ENCODE measurements at regions not wholly inside any gene's neighbourhood (a gene's known extent, or its start where the extent isn't known, plus 50 kb on each side); places are given as distances from the start of the nearest gene placed in this dataset.

- Histone ChIP-seq H3K4me1 (ENCODE audit: control insufficient read depth, insufficient read depth, low read length) (no peaks in the 10 kb centered on the region), H3K9me3 (ENCODE audit: control insufficient read depth, insufficient read depth, low read length) (no peaks in the 10 kb centered on the region), H3K9ac (ENCODE audit: low read depth, low read length) (no peak overlapping the region), H3K36me3 (ENCODE audit: control insufficient read depth, insufficient read depth, low read length) (no peaks in the 10 kb centered on the region), H3K27me3 (ENCODE audit: control insufficient read depth, insufficient read depth, low read length) (no peaks in the 10 kb centered on the region), H3K27ac (ENCODE audit: low read depth, low read length) (no peak overlapping the region), H3K4me3 (ENCODE audit: low read depth, low read length) (no peak overlapping the region)
Observed at GRCh38 chr12:87793131-87793530, 236.1 kb downstream of the C12orf50 start.

GRCh38 chr12:87784350-87784749 is 244.9 kb downstream of the C12orf50 start:
- no peak overlapping the region for H3K4me3 ChIP-seq (ENCODE audit: low read depth, low read length)
- no peak overlapping the region for H3K9ac ChIP-seq (ENCODE audit: low read depth, low read length)
- H3K27me3 ChIP-seq (ENCODE audit: control insufficient read depth, insufficient read depth, low read length): no peaks in the 10 kb centered on the region
- no peaks in the 10 kb centered on the region for H3K36me3 ChIP-seq (ENCODE audit: control insufficient read depth, insufficient read depth, low read length)
- no peak overlapping the region for H3K27ac ChIP-seq (ENCODE audit: low read depth, low read length)
- H3K4me1 ChIP-seq (ENCODE audit: control insufficient read depth, insufficient read depth, low read length): no peaks in the 10 kb centered on the region
- H3K9me3 ChIP-seq (ENCODE audit: control insufficient read depth, insufficient read depth, low read length): no peaks in the 10 kb centered on the region

GRCh38 chr12:87783467-87783866 is 245.7 kb downstream of the C12orf50 start:
- no peaks in the 10 kb centered on the region for H3K4me1 ChIP-seq (ENCODE audit: control insufficient read depth, insufficient read depth, low read length)
- no peak overlapping the region for H3K4me3 ChIP-seq (ENCODE audit: low read depth, low read length)
- H3K9ac ChIP-seq (ENCODE audit: low read depth, low read length): no peak overlapping the region
- no peaks in the 10 kb centered on the region for H3K9me3 ChIP-seq (ENCODE audit: control insufficient read depth, insufficient read depth, low read length)
- no peak overlapping the region for H3K27ac ChIP-seq (ENCODE audit: low read depth, low read length)
- H3K27me3 ChIP-seq (ENCODE audit: control insufficient read depth, insufficient read depth, low read length): no peaks in the 10 kb centered on the region
- no peaks in the 10 kb centered on the region for H3K36me3 ChIP-seq (ENCODE audit: control insufficient read depth, insufficient read depth, low read length)

GRCh38 chr12:87782838-87783237 is 246.4 kb downstream of the C12orf50 start:
- Histone ChIP-seq H3K9ac (ENCODE audit: low read depth, low read length) (no peak overlapping the region), H3K27ac (ENCODE audit: low read depth, low read length) (no peak overlapping the region), H3K4me3 (ENCODE audit: low read depth, low read length) (no peak overlapping the region), H3K4me1 (ENCODE audit: control insufficient read depth, insufficient read depth, low read length) (no peaks in the 10 kb centered on the region), H3K9me3 (ENCODE audit: control insufficient read depth, insufficient read depth, low read length) (no peaks in the 10 kb centered on the region), H3K27me3 (ENCODE audit: control insufficient read depth, insufficient read depth, low read length) (no peaks in the 10 kb centered on the region), H3K36me3 (ENCODE audit: control insufficient read depth, insufficient read depth, low read length) (no peaks in the 10 kb centered on the region)

GRCh38 chr12:87779858-87780498 is 249.2 kb downstream of the C12orf50 start:
- H3K4me3 ChIP-seq (ENCODE audit: low read depth, low read length): no peak overlapping the region
- no peaks in the 10 kb centered on the region for H3K27me3 ChIP-seq (ENCODE audit: control insufficient read depth, insufficient read depth, low read length)
- H3K9me3 ChIP-seq (ENCODE audit: control insufficient read depth, insufficient read depth, low read length): no peaks in the 10 kb centered on the region
- no peak overlapping the region for H3K9ac ChIP-seq (ENCODE audit: low read depth, low read length)
- H3K36me3 ChIP-seq (ENCODE audit: control insufficient read depth, insufficient read depth, low read length): no peaks in the 10 kb centered on the region
- H3K4me1 ChIP-seq (ENCODE audit: control insufficient read depth, insufficient read depth, low read length): no peaks in the 10 kb centered on the region
- H3K27ac ChIP-seq (ENCODE audit: low read depth, low read length): no peak overlapping the region

GRCh38 chr12:87779016-87779415 is 250.2 kb downstream of the C12orf50 start:
- Histone ChIP-seq H3K9ac (ENCODE audit: low read depth, low read length) (no peak overlapping the region), H3K27ac (ENCODE audit: low read depth, low read length) (no peak overlapping the region), H3K27me3 (ENCODE audit: control insufficient read depth, insufficient read depth, low read length) (no peaks in the 10 kb centered on the region), H3K4me3 (ENCODE audit: low read depth, low read length) (no peak overlapping the region), H3K9me3 (ENCODE audit: control insufficient read depth, insufficient read depth, low read length) (no peaks in the 10 kb centered on the region), H3K4me1 (ENCODE audit: control insufficient read depth, insufficient read depth, low read length) (no peaks in the 10 kb centered on the region), H3K36me3 (ENCODE audit: control insufficient read depth, insufficient read depth, low read length) (no peaks in the 10 kb centered on the region)

GRCh38 chr12:87778065-87778464 is 251.1 kb downstream of the C12orf50 start:
- H3K4me3 ChIP-seq (ENCODE audit: low read depth, low read length): no peak overlapping the region
- no peak overlapping the region for H3K9ac ChIP-seq (ENCODE audit: low read depth, low read length)
- no peak overlapping the region for H3K27ac ChIP-seq (ENCODE audit: low read depth, low read length)
- H3K27me3 ChIP-seq (ENCODE audit: control insufficient read depth, insufficient read depth, low read length): no peaks in the 10 kb centered on the region
- no peaks in the 10 kb centered on the region for H3K9me3 ChIP-seq (ENCODE audit: control insufficient read depth, insufficient read depth, low read length)
- H3K4me1 ChIP-seq (ENCODE audit: control insufficient read depth, insufficient read depth, low read length): no peaks in the 10 kb centered on the region
- no peaks in the 10 kb centered on the region for H3K36me3 ChIP-seq (ENCODE audit: control insufficient read depth, insufficient read depth, low read length)

- Histone ChIP-seq H3K4me1 (ENCODE audit: control insufficient read depth, insufficient read depth, low read length) (no peaks in the 10 kb centered on the region), H3K27ac (ENCODE audit: low read depth, low read length) (no peak overlapping the region), H3K27me3 (ENCODE audit: control insufficient read depth, insufficient read depth, low read length) (no peaks in the 10 kb centered on the region), H3K9ac (ENCODE audit: low read depth, low read length) (no peak overlapping the region), H3K9me3 (ENCODE audit: control insufficient read depth, insufficient read depth, low read length) (no peaks in the 10 kb centered on the region), H3K36me3 (ENCODE audit: control insufficient read depth, insufficient read depth, low read length) (no peaks in the 10 kb centered on the region), H3K4me3 (ENCODE audit: low read depth, low read length) (no peak overlapping the region)
Observed at GRCh38 chr12:87775784-87776183, 253.4 kb downstream of the C12orf50 start.

GRCh38 chr12:87775051-87775450 is 254.2 kb downstream of the C12orf50 start:
- Histone ChIP-seq H3K4me1 (ENCODE audit: control insufficient read depth, insufficient read depth, low read length) (no peaks in the 10 kb centered on the region), H3K27ac (ENCODE audit: low read depth, low read length) (no peak overlapping the region), H3K36me3 (ENCODE audit: control insufficient read depth, insufficient read depth, low read length) (no peaks in the 10 kb centered on the region), H3K9ac (ENCODE audit: low read depth, low read length) (no peak overlapping the region), H3K27me3 (ENCODE audit: control insufficient read depth, insufficient read depth, low read length) (no peaks in the 10 kb centered on the region), H3K4me3 (ENCODE audit: low read depth, low read length) (no peak overlapping the region), H3K9me3 (ENCODE audit: control insufficient read depth, insufficient read depth, low read length) (no peaks in the 10 kb centered on the region)

GRCh38 chr12:87772401-87772800 is 256.8 kb downstream of the C12orf50 start:
- no peaks in the 10 kb centered on the region for H3K9me3 ChIP-seq (ENCODE audit: control insufficient read depth, insufficient read depth, low read length)
- H3K36me3 ChIP-seq (ENCODE audit: control insufficient read depth, insufficient read depth, low read length): no peaks in the 10 kb centered on the region
- H3K4me3 ChIP-seq (ENCODE audit: low read depth, low read length): no peak overlapping the region
- no peak overlapping the region for H3K27ac ChIP-seq (ENCODE audit: low read depth, low read length)
- no peaks in the 10 kb centered on the region for H3K4me1 ChIP-seq (ENCODE audit: control insufficient read depth, insufficient read depth, low read length)
- no peak overlapping the region for H3K9ac ChIP-seq (ENCODE audit: low read depth, low read length)
- no peaks in the 10 kb centered on the region for H3K27me3 ChIP-seq (ENCODE audit: control insufficient read depth, insufficient read depth, low read length)

GRCh38 chr12:87768501-87769287 is 260.5 kb downstream of the C12orf50 start:
- Histone ChIP-seq H3K27ac (ENCODE audit: low read depth, low read length) (no peak overlapping the region), H3K4me1 (ENCODE audit: control insufficient read depth, insufficient read depth, low read length) (no peaks in the 10 kb centered on the region), H3K36me3 (ENCODE audit: control insufficient read depth, insufficient read depth, low read length) (no peaks in the 10 kb centered on the region), H3K9me3 (ENCODE audit: control insufficient read depth, insufficient read depth, low read length) (no peaks in the 10 kb centered on the region), H3K9ac (ENCODE audit: low read depth, low read length) (no peak overlapping the region), H3K27me3 (ENCODE audit: control insufficient read depth, insufficient read depth, low read length) (no peaks in the 10 kb centered on the region), H3K4me3 (ENCODE audit: low read depth, low read length) (no peak overlapping the region)
